GM04503 (cell line): ENCODE measurements at regions not wholly inside any gene's neighbourhood (a gene's known extent, or its start where the extent isn't known, plus 50 kb on each side); places are given as distances from the start of the nearest gene placed in this dataset.

ENCODE experiments used
- DNase-seq: peaks from one replicate; pipeline ENCODE4 v3.0.0-alpha.2; 2012; ENCODE audit warnings: low read depth

- no peak for DNase-seq
Observed at GRCh38 chr2:217749008-217749407, 253.8 kb downstream of the TNS1 start.

- no peak for DNase-seq
Observed at GRCh38 chr2:217746808-217747207, 256.0 kb downstream of the TNS1 start.

GRCh38 chr2:217743966-217744761, 258.6 kb downstream of the TNS1 start:
- DNase-seq: no peak

GRCh38 chr2:217743407-217743806, 259.4 kb downstream of the TNS1 start:
- no peak for DNase-seq

- DNase-seq: no peak
Observed at GRCh38 chr2:217742841-217743240, 260.0 kb downstream of the TNS1 start.

GRCh38 chr2:217742276-217742675, 260.5 kb downstream of the TNS1 start:
- DNase-seq: no peak

- DNase-seq: no peak
Observed at GRCh38 chr2:217741381-217741955, 261.3 kb downstream of the TNS1 start.

- DNase-seq: no peak
Observed at GRCh38 chr2:217740756-217741155, 262.0 kb downstream of the TNS1 start.

- no peak for DNase-seq
Observed at GRCh38 chr2:217740178-217740577, 262.6 kb downstream of the TNS1 start.

GRCh38 chr2:217739741-217740140, 263.1 kb downstream of the TNS1 start:
- DNase-seq: no peak

GRCh38 chr2:217738061-217738460, 264.7 kb downstream of the TNS1 start:
- DNase-seq: no peak

- DNase-seq: no peak
Observed at GRCh38 chr2:217736776-217737550, 265.8 kb downstream of the TNS1 start.

GRCh38 chr2:217735899-217736298, 266.9 kb downstream of the TNS1 start:
- DNase-seq: no peak

GRCh38 chr2:217735034-217735433, 267.8 kb downstream of the TNS1 start:
- no peak for DNase-seq

GRCh38 chr2:217733461-217733860, 269.3 kb downstream of the TNS1 start:
- no peak for DNase-seq

GRCh38 chr2:217732992-217733391, 269.8 kb downstream of the TNS1 start:
- DNase-seq: peak; percentile 78

GRCh38 chr2:217731805-217732204, 271.0 kb downstream of the TNS1 start:
- no peak for DNase-seq

- DNase-seq: no peak
Observed at GRCh38 chr2:217729421-217730053, 273.3 kb downstream of the TNS1 start.

- no peak for DNase-seq
Observed at GRCh38 chr2:217727801-217728200, 275.0 kb downstream of the TNS1 start.

- no peak for DNase-seq
Observed at GRCh38 chr2:217725409-217725808, 277.4 kb downstream of the TNS1 start.

- DNase-seq: no peak
Observed at GRCh38 chr2:217724471-217724870, 278.3 kb downstream of the TNS1 start.

GRCh38 chr2:217723981-217724380, 278.8 kb downstream of the TNS1 start:
- no peak for DNase-seq
